Activated T-helper 17 cell treated with anti-CD3 and anti-CD28 coated beads, Interleukin-2, amount 50 U/mL, for 72 hours (primary cell): ENCODE measurements at regions not wholly inside any gene's neighbourhood (a gene's known extent, or its start where the extent isn't known, plus 50 kb on each side); places are given as distances from the start of the nearest gene placed in this dataset.
"Not testable (repeated sequence)": the region's sequence is repeated elsewhere in the genome, so short reads cannot be mapped to it uniquely, and the experiment has no call there.

ENCODE experiments used
- ATAC-seq: fragments of 150-1000 bp; cut with Tn5 transposase; replicated peaks from 2 replicates; pipeline ENCODE4 v1.10.0; 2021; ENCODE audit warnings: mild to moderate bottlenecking, moderate library complexity
- H3K27ac Mint-ChIP-seq: one replicate; pipeline ENCODE4 v1.8.0; 2022; ENCODE audit warnings: mixed read lengths
- H3K27me3 Mint-ChIP-seq: one replicate; pipeline ENCODE4 v1.8.0; 2022; ENCODE audit warnings: mixed read lengths
- H3K36me3 Mint-ChIP-seq: one replicate; pipeline ENCODE4 v1.8.0; 2022; ENCODE audit warnings: low read depth, mild to moderate bottlenecking, mixed read lengths
- H3K4me1 Mint-ChIP-seq: one replicate; pipeline ENCODE4 v1.8.0; 2022; ENCODE audit warnings: mixed read lengths
- H3K4me3 Mint-ChIP-seq: one replicate; pipeline ENCODE4 v1.8.0; 2022; ENCODE audit warnings: mild to moderate bottlenecking, mixed read lengths
- H3K9me3 Mint-ChIP-seq: one replicate; pipeline ENCODE4 v1.8.0; 2022; ENCODE audit warnings: mixed read lengths

DNA sequence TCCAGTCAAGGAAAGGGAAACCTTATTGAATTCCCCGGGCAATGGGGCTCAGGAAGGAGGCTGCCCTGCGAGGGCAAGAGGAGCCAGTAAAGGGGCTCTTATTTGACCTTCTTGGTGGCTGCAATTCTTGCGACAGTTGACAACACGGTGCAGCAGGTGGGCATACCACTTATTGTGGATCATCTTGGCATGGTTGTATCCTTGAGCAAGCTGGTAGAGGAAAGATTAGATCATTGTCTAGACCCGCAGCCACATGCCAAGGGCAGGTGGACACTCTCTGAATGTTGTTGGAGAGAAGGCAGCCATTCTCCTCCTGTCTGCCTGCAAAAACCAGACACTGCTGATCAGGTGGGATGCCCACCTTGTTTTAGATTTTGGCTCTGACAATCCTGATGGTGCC lies 170.2 kb upstream of the CHST9 start:
- Mint-ChIP-seq H3K4me1 (no peaks in the 10 kb centered on the region), H3K36me3 (no peaks in the 10 kb centered on the region), H3K9me3 (peaks cover 37% of the 10 kb centered on the region), H3K4me3 (no peak overlapping the region), H3K27ac (no peak overlapping the region), H3K27me3 (no peaks in the 10 kb centered on the region)
- no peak for ATAC-seq

GRCh38 chr18:27353273-27353672 lies 168.2 kb upstream of the CHST9 start:
- Mint-ChIP-seq H3K9me3 (peaks cover 29% of the 10 kb centered on the region), H3K27ac (no peak overlapping the region), H3K4me3 (no peak overlapping the region), H3K36me3 (no peaks in the 10 kb centered on the region), H3K27me3 (no peaks in the 10 kb centered on the region), H3K4me1 (no peaks in the 10 kb centered on the region)
- ATAC-seq: no peak

- Mint-ChIP-seq H3K27me3 (no peaks in the 10 kb centered on the region), H3K9me3 (peaks cover 29% of the 10 kb centered on the region), H3K4me1 (no peaks in the 10 kb centered on the region), H3K36me3 (no peaks in the 10 kb centered on the region), H3K4me3 (no peak overlapping the region), H3K27ac (no peak overlapping the region)
- ATAC-seq: no peak
Measured at GRCh38 chr18:27349284-27349882, 164.3 kb upstream of the CHST9 start.

DNA sequence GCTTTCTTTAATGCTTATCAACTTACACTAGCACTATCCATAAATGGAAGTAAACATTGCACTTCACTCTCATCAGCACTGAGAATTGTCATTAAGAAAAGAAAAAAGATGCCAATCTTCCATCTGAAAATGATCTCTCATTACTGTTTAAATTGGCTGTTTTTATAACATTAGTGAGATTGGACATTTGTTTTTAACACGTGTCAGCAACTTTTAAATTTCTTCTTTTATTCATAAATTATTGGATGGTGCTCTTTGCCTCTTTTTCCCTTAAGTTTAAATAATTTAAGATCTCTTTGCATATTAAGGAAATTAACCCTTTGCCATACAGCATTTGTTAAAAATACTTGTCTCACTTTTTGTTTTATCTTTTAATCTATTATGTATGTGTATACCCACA lies 146.5 kb upstream of the CHST9 start:
- Mint-ChIP-seq H3K4me3 (no peak overlapping the region), H3K4me1 (no peaks in the 10 kb centered on the region), H3K9me3 (peaks cover 11% of the 10 kb centered on the region), H3K27me3 (no peaks in the 10 kb centered on the region), H3K27ac (no peak overlapping the region), H3K36me3 (no peaks in the 10 kb centered on the region)
- no peak for ATAC-seq

DNA sequence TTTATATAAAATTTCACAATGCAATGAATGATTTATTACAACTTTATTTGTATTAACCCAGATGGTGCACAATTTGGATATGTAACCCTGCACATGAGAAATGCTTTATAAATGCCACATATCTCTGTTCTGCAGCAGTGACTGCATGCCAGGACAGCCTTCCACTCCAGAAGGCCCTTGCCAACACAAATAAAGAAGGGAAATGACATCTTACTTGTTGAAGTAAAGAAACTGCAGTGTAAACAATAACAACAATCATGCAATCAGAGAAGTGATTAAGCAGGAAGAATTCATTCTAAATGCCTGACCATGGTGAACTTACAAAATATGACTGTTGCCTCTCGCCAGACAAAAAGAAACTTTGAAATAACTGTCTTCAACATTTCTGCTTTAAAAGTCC lies 129.9 kb upstream of the CHST9 start:
- Mint-ChIP-seq H3K36me3 (no peaks in the 10 kb centered on the region), H3K27me3 (no peaks in the 10 kb centered on the region), H3K9me3 (peaks cover 10% of the 10 kb centered on the region), H3K4me3 (no peak overlapping the region), H3K27ac (no peak overlapping the region), H3K4me1 (no peaks in the 10 kb centered on the region)
- ATAC-seq: no peak

GRCh38 chr18:27313678-27314077 lies 128.6 kb upstream of the CHST9 start:
- no peak overlapping the region for H3K4me3 Mint-ChIP-seq
- no peaks in the 10 kb centered on the region for H3K4me1 Mint-ChIP-seq
- no peaks in the 10 kb centered on the region for H3K27me3 Mint-ChIP-seq
- no peaks in the 10 kb centered on the region for H3K36me3 Mint-ChIP-seq
- no peak overlapping the region for H3K27ac Mint-ChIP-seq
- ATAC-seq: no peak
- peaks cover 7% of the 10 kb centered on the region for H3K9me3 Mint-ChIP-seq

GRCh38 chr18:27312853-27313252 lies 127.7 kb upstream of the CHST9 start:
- Mint-ChIP-seq H3K4me3 (no peak overlapping the region), H3K9me3 (peaks cover 7% of the 10 kb centered on the region), H3K36me3 (no peaks in the 10 kb centered on the region), H3K4me1 (no peaks in the 10 kb centered on the region), H3K27ac (no peak overlapping the region), H3K27me3 (no peaks in the 10 kb centered on the region)
- ATAC-seq: no peak

DNA sequence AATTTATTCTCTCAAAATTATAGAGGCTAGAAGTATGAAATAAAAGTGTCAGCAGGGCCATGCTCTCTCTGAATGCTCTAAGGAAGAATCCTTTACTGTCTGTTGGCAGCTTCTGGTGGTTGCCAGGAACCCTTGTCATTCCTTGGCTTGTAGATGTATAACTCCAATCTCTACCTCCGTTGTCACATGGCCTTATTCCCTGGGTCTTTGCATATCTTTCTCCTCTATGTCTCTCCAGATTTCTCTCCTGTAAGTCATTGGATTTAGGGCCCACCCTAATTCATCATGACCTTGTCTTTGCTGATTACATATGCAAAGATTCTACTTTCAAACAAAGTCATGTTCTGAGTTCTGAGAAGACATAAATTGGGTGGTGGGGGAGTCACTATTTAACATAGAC lies 127.0 kb upstream of the CHST9 start:
- H3K9me3 Mint-ChIP-seq: peaks cover 7% of the 10 kb centered on the region
- no peaks in the 10 kb centered on the region for H3K27me3 Mint-ChIP-seq
- no peak overlapping the region for H3K4me3 Mint-ChIP-seq
- no peak overlapping the region for H3K27ac Mint-ChIP-seq
- H3K4me1 Mint-ChIP-seq: no peaks in the 10 kb centered on the region
- no peaks in the 10 kb centered on the region for H3K36me3 Mint-ChIP-seq
- no peak for ATAC-seq

DNA sequence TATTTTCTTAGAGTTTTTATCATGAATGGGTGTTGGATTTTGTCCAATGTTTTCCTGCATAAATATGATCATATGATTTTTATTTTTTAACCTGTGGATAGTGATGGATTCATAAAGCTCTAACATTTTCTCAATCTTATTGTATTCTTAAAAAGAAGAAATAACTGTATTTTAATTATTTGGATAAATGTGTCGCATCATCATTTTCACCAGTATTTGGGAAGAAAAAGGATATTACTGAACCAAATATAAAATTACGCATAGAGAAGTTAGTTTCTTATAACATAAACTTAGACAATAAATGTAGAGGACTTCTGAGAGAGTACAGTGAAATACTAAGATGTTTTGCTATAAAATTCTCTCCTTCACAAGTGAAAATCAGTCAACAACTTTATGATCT lies 126.0 kb upstream of the CHST9 start:
- Mint-ChIP-seq H3K4me3 (no peak overlapping the region), H3K27me3 (no peaks in the 10 kb centered on the region), H3K9me3 (peaks cover 10% of the 10 kb centered on the region), H3K36me3 (no peaks in the 10 kb centered on the region), H3K27ac (no peak overlapping the region), H3K4me1 (no peaks in the 10 kb centered on the region)
- ATAC-seq: no peak

GRCh38 chr18:27301615-27302378 lies 116.7 kb upstream of the CHST9 start:
- H3K4me1 Mint-ChIP-seq: no peaks in the 10 kb centered on the region
- H3K27me3 Mint-ChIP-seq: no peaks in the 10 kb centered on the region
- ATAC-seq: no peak
- no peak overlapping the region for H3K4me3 Mint-ChIP-seq
- H3K9me3 Mint-ChIP-seq: peaks cover 14% of the 10 kb centered on the region
- no peaks in the 10 kb centered on the region for H3K36me3 Mint-ChIP-seq
- H3K27ac Mint-ChIP-seq: no peak overlapping the region

- no peak for ATAC-seq
- peaks cover 16% of the 10 kb centered on the region for H3K9me3 Mint-ChIP-seq
- H3K4me1 Mint-ChIP-seq: no peaks in the 10 kb centered on the region
- no peaks in the 10 kb centered on the region for H3K36me3 Mint-ChIP-seq
- H3K27me3 Mint-ChIP-seq: no peaks in the 10 kb centered on the region
- H3K27ac Mint-ChIP-seq: no peak overlapping the region
- H3K4me3 Mint-ChIP-seq: no peak overlapping the region
Measured at GRCh38 chr18:27298214-27298804, 113.2 kb upstream of the CHST9 start.

GRCh38 chr18:27285973-27286562 lies 101.0 kb upstream of the CHST9 start:
- H3K36me3 Mint-ChIP-seq, H3K9me3 Mint-ChIP-seq, H3K27ac Mint-ChIP-seq, ATAC-seq, H3K27me3 Mint-ChIP-seq, H3K4me1 Mint-ChIP-seq, H3K4me3 Mint-ChIP-seq: not testable (repeated sequence)

DNA sequence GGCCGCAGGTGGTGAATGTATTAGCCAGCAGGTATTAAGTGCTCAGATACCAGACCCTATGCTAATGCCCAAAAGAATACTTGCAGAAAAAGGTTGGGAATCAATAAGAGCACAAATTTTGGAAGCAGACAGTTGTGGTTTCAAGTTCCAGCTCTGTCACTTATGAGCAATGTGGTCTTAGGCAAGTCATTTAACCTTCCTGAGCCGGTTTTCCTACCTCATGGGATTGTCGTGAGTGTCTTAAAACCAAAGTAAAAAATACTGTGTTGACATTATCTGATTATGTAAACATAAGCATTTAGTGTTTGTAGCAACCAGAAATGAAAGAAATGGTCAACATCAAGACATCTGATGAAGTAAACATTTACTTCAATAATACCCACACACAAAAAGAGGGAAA lies 93.0 kb upstream of the CHST9 start:
- H3K27ac Mint-ChIP-seq: no peak overlapping the region
- no peak for ATAC-seq
- no peak overlapping the region for H3K4me3 Mint-ChIP-seq
- H3K27me3 Mint-ChIP-seq: no peaks in the 10 kb centered on the region
- peaks cover 9% of the 10 kb centered on the region for H3K9me3 Mint-ChIP-seq
- H3K36me3 Mint-ChIP-seq: no peaks in the 10 kb centered on the region
- no peaks in the 10 kb centered on the region for H3K4me1 Mint-ChIP-seq

GRCh38 chr18:27277554-27277953 lies 92.4 kb upstream of the CHST9 start:
- no peak overlapping the region for H3K4me3 Mint-ChIP-seq
- peaks cover 9% of the 10 kb centered on the region for H3K9me3 Mint-ChIP-seq
- no peaks in the 10 kb centered on the region for H3K27me3 Mint-ChIP-seq
- ATAC-seq: no peak
- no peak overlapping the region for H3K27ac Mint-ChIP-seq
- H3K36me3 Mint-ChIP-seq: no peaks in the 10 kb centered on the region
- H3K4me1 Mint-ChIP-seq: no peaks in the 10 kb centered on the region

DNA sequence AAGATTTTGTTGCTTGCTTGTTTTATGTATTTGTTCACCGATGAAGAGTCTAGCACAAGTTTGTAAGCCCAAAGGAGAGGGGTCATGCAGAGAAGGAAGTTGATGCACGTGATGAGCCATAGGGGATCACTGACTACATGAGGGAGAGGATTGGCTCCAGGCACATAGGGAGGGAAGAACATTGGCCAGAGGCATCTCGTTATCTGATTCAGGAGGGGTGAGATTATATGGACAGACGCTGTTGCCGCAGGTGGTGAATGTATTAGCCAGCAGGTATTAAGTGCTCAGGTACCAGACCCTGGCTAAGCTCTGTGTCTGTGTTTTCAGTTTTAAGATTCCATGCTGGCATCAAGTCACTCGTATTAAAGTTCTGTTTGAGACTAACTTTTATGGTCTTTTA lies 91.8 kb upstream of the CHST9 start:
- Mint-ChIP-seq H3K27ac (no peak overlapping the region), H3K27me3 (no peaks in the 10 kb centered on the region), H3K36me3 (no peaks in the 10 kb centered on the region), H3K4me3 (no peak overlapping the region), H3K4me1 (no peaks in the 10 kb centered on the region), H3K9me3 (peaks cover 9% of the 10 kb centered on the region)
- ATAC-seq: no peak
